ENCODE measurements at regions not wholly inside any gene's neighbourhood (a gene's known extent, or its start where the extent isn't known, plus 50 kb on each side); places are given as distances from the start of the nearest gene placed in this dataset.

DNA sequence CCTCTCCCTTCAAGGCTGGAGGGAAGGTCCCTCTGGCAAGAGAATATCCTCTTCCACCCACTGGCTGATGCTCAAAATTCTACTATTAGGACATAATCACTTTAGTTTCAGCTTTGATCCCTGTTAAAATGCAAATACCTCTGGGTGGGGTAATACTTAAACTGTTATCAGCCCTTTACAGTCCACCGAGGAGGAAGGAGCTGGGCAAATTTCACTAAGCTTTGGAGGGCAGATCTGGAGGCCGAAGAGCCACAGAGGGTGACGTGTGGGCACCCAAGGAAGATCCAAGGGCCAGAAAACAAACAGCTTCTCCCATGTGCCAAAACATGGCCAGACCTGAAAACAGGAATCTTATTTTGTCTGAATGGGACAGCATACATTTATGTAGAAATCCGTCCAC, 74.6 kb upstream of the BCL11A start:
- TF ChIP-seq, protein P1, sequence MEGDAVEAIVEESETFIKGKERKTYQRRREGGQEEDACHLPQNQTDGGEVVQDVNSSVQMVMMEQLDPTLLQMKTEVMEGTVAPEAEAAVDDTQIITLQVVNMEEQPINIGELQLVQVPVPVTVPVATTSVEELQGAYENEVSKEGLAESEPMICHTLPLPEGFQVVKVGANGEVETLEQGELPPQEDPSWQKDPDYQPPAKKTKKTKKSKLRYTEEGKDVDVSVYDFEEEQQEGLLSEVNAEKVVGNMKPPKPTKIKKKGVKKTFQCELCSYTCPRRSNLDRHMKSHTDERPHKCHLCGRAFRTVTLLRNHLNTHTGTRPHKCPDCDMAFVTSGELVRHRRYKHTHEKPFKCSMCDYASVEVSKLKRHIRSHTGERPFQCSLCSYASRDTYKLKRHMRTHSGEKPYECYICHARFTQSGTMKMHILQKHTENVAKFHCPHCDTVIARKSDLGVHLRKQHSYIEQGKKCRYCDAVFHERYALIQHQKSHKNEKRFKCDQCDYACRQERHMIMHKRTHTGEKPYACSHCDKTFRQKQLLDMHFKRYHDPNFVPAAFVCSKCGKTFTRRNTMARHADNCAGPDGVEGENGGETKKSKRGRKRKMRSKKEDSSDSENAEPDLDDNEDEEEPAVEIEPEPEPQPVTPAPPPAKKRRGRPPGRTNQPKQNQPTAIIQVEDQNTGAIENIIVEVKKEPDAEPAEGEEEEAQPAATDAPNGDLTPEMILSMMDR (conservative IDR thresholded peaks at IDR 0.05), result no peak
- H3K9ac ChIP-seq (ENCODE audit: extremely low read depth, low read length, poor library complexity, severe bottlenecking), result no peak overlapping the region
- peaks cover 72% of the 10 kb centered on the region for H3K27me3 Mint-ChIP-seq (ENCODE audit: insufficient read depth)
- H3K27me3 ChIP-seq (ENCODE audit: control insufficient read depth, insufficient read depth, low read length, poor library complexity, severe bottlenecking), result peaks cover 74% of the 10 kb centered on the region
- H3K27ac Mint-ChIP-seq, result no peak overlapping the region
- H3K4me3 Mint-ChIP-seq, result no peak overlapping the region
- no peak overlapping the region for H3K27ac ChIP-seq (ENCODE audit: low read depth, low read length)
- H3K9me3 ChIP-seq (ENCODE audit: control insufficient read depth, low read length), result no peaks in the 10 kb centered on the region
- H3K9me3 Mint-ChIP-seq, result no peaks in the 10 kb centered on the region
- no peak overlapping the region for H3K4me3 ChIP-seq (ENCODE audit: low read length)
- no peaks in the 10 kb centered on the region for H3K4me1 ChIP-seq (ENCODE audit: control insufficient read depth, insufficient read depth, low read length)
- H3K4me1 Mint-ChIP-seq, result peaks cover 8% of the 10 kb centered on the region
- no peaks in the 10 kb centered on the region for H3K36me3 ChIP-seq (ENCODE audit: control insufficient read depth, insufficient read depth, low read length)
- 80 to 81% methylated on average over 3 to 4 of the region's 4 CpGs for WGBS, 2 experiments (ENCODE audit: insufficient coverage in 1 of 2, insufficient read length in 1 of 2)
- no peaks in the 10 kb centered on the region for H3K36me3 Mint-ChIP-seq (ENCODE audit: low read depth)
- no peak for DNase-seq

DNA sequence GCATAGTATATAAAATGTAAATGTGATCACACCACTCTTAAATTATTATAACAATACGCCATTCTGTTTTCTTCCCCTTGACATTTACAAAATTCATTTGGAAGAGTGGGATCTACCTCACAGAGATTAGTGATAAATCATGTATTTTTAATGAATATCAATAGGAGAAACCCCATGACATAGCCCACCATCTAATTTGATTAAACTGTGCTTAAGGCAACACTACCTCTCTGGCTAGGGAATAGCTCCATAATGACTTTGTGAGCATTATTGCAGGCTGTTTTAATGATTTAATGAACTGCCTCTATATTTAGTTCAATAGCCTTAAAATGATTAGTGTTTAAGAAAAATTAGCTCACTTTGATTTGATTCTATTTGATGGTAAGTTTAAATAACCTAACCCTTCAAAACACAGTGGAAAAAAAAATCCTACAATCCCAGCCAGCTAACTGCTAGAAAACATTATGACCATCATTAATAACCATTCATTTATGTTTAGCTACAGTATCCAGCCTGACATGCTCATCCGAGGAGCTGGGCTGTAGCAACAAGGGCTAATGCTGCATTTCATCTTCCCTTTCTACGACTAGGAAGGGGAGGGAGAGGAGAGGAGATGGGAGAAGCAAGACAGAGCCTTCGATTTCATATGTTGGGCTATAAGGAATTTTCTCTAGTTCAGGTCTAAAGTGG, 75.3 kb upstream of the BCL11A start:
- no peaks in the 10 kb centered on the region for H3K9me3 ChIP-seq (ENCODE audit: control insufficient read depth, low read length)
- H3K27me3 ChIP-seq (ENCODE audit: control insufficient read depth, insufficient read depth, low read length, poor library complexity, severe bottlenecking), result peaks cover 81% of the 10 kb centered on the region
- peaks cover 74% of the 10 kb centered on the region for H3K27me3 Mint-ChIP-seq (ENCODE audit: insufficient read depth)
- no peaks in the 10 kb centered on the region for H3K4me1 ChIP-seq (ENCODE audit: control insufficient read depth, insufficient read depth, low read length)
- H3K4me3 ChIP-seq (ENCODE audit: low read length), result no peak overlapping the region
- H3K27ac Mint-ChIP-seq, result no peak overlapping the region
- no peak for DNase-seq
- no peak overlapping the region for H3K4me3 Mint-ChIP-seq
- WGBS, 2 experiments (ENCODE audit: insufficient coverage in 1 of 2, insufficient read length in 1 of 2), result 71 to 85% methylated on average over 2 to 3 of the region's 4 CpGs
- TF ChIP-seq, protein P1 (conservative IDR thresholded peaks at IDR 0.05), result no peak
- no peaks in the 10 kb centered on the region for H3K36me3 ChIP-seq (ENCODE audit: control insufficient read depth, insufficient read depth, low read length)
- H3K9me3 Mint-ChIP-seq, result no peaks in the 10 kb centered on the region
- H3K27ac ChIP-seq (ENCODE audit: low read depth, low read length), result no peak overlapping the region
- no peak overlapping the region for H3K9ac ChIP-seq (ENCODE audit: extremely low read depth, low read length, poor library complexity, severe bottlenecking)
- peaks cover 15% of the 10 kb centered on the region for H3K4me1 Mint-ChIP-seq
- no peaks in the 10 kb centered on the region for H3K36me3 Mint-ChIP-seq (ENCODE audit: low read depth)

DNA sequence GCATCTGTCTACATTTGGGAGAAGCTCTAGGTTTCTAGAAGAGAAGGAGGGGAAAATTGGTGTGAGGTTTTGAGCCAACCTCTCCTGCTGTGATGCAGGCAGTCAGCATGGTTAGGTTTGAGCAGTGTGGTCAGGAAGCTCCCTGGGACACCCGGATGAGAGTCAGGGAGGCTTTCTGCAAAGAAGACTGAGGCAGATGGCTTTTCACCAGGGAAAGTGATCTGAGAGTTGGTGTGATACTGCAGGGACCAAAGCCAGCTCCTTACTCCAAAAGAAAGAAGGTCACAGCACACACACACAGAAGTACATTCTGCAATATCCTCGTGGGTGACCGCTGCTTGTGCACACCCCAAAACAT, 75.8 kb upstream of the BCL11A start:
- no peak overlapping the region for H3K27ac Mint-ChIP-seq
- Histone ChIP-seq H3K27me3 (ENCODE audit: control insufficient read depth, insufficient read depth, low read length, poor library complexity, severe bottlenecking) (peaks cover 82% of the 10 kb centered on the region), H3K4me3 (ENCODE audit: low read length) (no peak overlapping the region), H3K27ac (ENCODE audit: low read depth, low read length) (no peak overlapping the region), H3K9me3 (ENCODE audit: control insufficient read depth, low read length) (no peaks in the 10 kb centered on the region), H3K9ac (ENCODE audit: extremely low read depth, low read length, poor library complexity, severe bottlenecking) (no peak overlapping the region), H3K36me3 (ENCODE audit: control insufficient read depth, insufficient read depth, low read length) (no peaks in the 10 kb centered on the region), H3K4me1 (ENCODE audit: control insufficient read depth, insufficient read depth, low read length) (no peaks in the 10 kb centered on the region)
- peaks cover 79% of the 10 kb centered on the region for H3K27me3 Mint-ChIP-seq (ENCODE audit: insufficient read depth)
- peaks cover 20% of the 10 kb centered on the region for H3K4me1 Mint-ChIP-seq
- H3K9me3 Mint-ChIP-seq, result no peaks in the 10 kb centered on the region
- no peak overlapping the region for H3K4me3 Mint-ChIP-seq
- TF ChIP-seq, protein P1 (conservative IDR thresholded peaks at IDR 0.05), result no peak
- DNase-seq, result no peak
- H3K36me3 Mint-ChIP-seq (ENCODE audit: low read depth), result no peaks in the 10 kb centered on the region
- WGBS, 2 experiments (ENCODE audit: insufficient coverage in 1 of 2, insufficient read length in 1 of 2), result 85 to 100% methylated on average over 2 to 3 of the region's 3 CpGs
